ENCODE measurements at regions not wholly inside any gene's neighbourhood (a gene's known extent, or its start where the extent isn't known, plus 50 kb on each side); places are given as distances from the start of the nearest gene placed in this dataset.
"Not testable (repeated sequence)": the region's sequence is repeated elsewhere in the genome, so short reads cannot be mapped to it uniquely, and the experiment has no call there.

DNA sequence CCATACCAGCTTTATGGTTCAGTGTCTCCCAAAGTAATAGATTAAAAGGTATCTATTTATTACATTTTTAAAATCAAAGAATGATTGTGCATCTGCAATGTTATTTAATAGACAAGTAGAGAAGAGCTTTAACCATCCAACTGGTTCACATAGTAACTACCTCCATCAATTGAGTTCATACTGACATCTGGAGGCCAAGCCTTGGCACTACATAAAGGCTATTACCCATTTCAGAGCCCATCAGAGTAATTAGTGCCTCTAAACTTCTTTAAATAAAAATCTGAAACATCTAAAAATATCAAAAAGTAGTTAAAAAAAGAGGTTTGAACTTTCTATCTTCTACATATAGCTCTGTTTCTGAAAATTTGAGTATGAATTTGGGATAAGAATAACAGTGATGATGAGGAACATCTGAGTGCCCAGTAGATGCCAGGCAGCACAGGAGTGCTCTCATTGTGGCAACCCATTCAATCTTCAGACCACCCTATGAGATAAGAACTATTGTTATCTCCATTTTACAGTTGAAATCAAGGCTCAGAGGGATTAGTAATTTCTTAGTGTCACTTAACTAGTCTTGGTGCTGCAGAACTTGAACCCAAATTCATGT is 132.9 kb upstream of the DAAM1 start:
- H3K4me3 ChIP-seq = no peak overlapping the region
- H3K4me1 ChIP-seq (ENCODE audit: insufficient read depth) = no peaks in the 10 kb centered on the region
- peak in 2 of 5 donors; percentile 38 to 64 for DNase-seq
- no peak overlapping the region for H3K27ac ChIP-seq
- H3K27me3 ChIP-seq = no peaks in the 10 kb centered on the region
- no peaks in the 10 kb centered on the region for H3K36me3 ChIP-seq
- intact Hi-C loops (cut with DNase I) = loop anchor here in 1 of 4 donors (10.0 kb wide), 1 partner anchor 551 kb away; no protein-coding TSS in a partner anchor
- no peaks in the 10 kb centered on the region for H3K9me3 ChIP-seq
- no peak for TF ChIP-seq POLR2A (IDR thresholded peaks at IDR 0.05)
- TF ChIP-seq, protein P1, sequence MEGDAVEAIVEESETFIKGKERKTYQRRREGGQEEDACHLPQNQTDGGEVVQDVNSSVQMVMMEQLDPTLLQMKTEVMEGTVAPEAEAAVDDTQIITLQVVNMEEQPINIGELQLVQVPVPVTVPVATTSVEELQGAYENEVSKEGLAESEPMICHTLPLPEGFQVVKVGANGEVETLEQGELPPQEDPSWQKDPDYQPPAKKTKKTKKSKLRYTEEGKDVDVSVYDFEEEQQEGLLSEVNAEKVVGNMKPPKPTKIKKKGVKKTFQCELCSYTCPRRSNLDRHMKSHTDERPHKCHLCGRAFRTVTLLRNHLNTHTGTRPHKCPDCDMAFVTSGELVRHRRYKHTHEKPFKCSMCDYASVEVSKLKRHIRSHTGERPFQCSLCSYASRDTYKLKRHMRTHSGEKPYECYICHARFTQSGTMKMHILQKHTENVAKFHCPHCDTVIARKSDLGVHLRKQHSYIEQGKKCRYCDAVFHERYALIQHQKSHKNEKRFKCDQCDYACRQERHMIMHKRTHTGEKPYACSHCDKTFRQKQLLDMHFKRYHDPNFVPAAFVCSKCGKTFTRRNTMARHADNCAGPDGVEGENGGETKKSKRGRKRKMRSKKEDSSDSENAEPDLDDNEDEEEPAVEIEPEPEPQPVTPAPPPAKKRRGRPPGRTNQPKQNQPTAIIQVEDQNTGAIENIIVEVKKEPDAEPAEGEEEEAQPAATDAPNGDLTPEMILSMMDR (IDR thresholded peaks at IDR 0.05) = peak in 2 of 3 donors; percentile 64 to 73

DNA sequence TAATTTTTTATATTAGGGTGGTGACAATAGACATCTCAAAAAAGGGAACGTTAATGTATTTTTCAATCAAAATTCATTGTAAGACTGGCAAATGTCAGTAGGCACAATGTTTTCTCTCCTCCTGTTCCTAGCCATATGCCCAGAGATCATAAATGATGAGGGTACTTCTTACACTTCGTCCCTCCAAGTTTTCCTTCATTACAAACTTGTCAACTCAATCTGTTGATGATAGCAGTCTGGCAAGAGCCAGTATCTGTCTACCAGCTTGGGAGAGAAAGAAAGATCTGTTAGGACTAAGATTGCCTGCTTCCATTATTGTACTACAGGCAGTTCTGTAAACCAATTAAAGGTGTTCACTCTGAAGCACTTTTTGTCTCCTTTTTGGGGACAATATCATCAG is 130.9 kb upstream of the DAAM1 start:
- DNase-seq = no peak
- TF ChIP-seq, protein P1 (IDR thresholded peaks at IDR 0.05) = no peak
- no peak for TF ChIP-seq POLR2A (IDR thresholded peaks at IDR 0.05)
- no peak for TF ChIP-seq EP300 (IDR thresholded peaks at IDR 0.05)
- Histone ChIP-seq H3K36me3 (no peaks in the 10 kb centered on the region), H3K4me1 (ENCODE audit: insufficient read depth) (no peaks in the 10 kb centered on the region), H3K9me3 (no peaks in the 10 kb centered on the region), H3K4me3 (no peak overlapping the region), H3K27me3 (no peaks in the 10 kb centered on the region), H3K27ac (no peak overlapping the region)
- intact Hi-C loops (cut with DNase I) = loop anchor here in 1 of 4 donors (10.0 kb wide), 1 partner anchor 553 kb away; no protein-coding TSS in a partner anchor
- 65 to 80% (median 74%) methylated on average over 2 of the region's 2 CpGs for WGBS, 3 donors

DNA sequence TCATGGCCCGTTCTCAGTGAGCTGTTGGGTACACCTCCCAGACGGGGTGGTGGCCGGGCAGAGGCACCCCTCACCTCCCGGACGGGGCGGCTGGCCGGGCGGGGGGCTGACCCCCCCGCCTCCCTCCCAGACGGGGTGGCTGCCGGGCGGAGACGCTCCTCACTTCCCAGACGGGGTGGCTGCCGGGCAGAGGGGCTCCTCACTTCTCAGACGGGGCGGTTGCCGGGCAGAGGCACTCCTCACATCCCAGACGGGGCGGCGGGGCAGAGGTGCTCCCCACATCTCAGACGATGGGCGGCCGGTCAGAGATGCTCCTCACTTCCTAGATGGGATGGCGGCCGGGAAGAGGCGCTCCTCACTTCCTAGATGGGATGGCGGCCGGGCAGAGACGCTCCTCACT is 129.7 kb upstream of the DAAM1 start:
- H3K27me3 ChIP-seq; H3K27ac ChIP-seq; H3K36me3 ChIP-seq; H3K4me1 ChIP-seq (ENCODE audit: insufficient read depth); H3K9me3 ChIP-seq; DNase-seq; H3K4me3 ChIP-seq: not testable (repeated sequence)
- intact Hi-C loops (cut with DNase I) = loop anchor here in 1 of 4 donors (10.0 kb wide), 1 partner anchor 554 kb away; no protein-coding TSS in a partner anchor
- 93 to 96% (median 94%) methylated on average over 27 to 29 of the region's 30 CpGs for WGBS, 3 donors

DNA sequence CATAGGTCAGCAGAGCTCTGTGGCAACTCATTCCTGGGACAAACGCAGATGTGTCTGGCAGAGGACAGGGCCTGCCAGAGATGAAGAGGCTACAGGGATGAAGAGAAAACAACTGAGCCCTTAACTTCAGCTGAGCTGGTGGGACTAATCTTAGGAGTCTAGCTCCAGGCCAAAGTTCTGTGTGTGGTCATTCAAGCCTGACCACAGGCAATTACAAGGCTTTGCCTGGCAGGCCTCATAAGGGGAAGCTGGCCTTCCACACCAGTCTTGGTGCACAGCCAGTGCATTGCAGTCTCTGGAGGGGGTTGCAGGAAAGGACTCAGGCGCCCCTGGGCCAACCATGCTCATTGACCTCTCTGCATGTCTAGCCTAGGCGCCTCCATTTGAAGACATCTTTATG is 127.6 kb upstream of the DAAM1 start:
- H3K9me3 ChIP-seq = no peaks in the 10 kb centered on the region

DNA sequence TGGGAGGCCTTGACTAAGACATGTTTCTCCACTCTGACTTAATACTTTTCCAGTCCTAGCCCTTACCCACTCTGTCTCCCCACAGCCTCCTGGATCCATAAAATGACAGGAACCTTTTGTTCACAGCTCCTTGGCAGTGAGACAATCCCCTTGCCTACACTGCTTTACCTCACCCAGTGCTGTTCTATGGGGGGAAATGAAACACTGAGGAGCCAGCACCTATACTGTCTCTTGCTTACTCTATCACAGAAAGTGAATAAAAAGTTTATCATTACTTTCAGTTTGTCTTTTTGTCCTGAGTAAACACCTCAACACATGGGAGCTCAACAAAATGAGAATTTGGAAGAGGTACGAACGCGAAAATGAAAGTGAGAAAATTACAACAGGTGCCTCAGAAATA is 127.2 kb upstream of the DAAM1 start:
- H3K27ac ChIP-seq = no peak overlapping the region
- H3K9me3 ChIP-seq = no peaks in the 10 kb centered on the region
- TF ChIP-seq, protein P1 (IDR thresholded peaks at IDR 0.05) = no peak
- TF ChIP-seq EP300 (IDR thresholded peaks at IDR 0.05) (no peak), POLR2A (IDR thresholded peaks at IDR 0.05) (no peak)
- H3K4me1 ChIP-seq (ENCODE audit: insufficient read depth) = no peaks in the 10 kb centered on the region
- no peak for DNase-seq
- 61 to 76% (median 66%) methylated on average over 3 of the region's 3 CpGs for WGBS, 3 donors
- no peak overlapping the region for H3K4me3 ChIP-seq
- no peaks in the 10 kb centered on the region for H3K36me3 ChIP-seq
- no peaks in the 10 kb centered on the region for H3K27me3 ChIP-seq
- intact Hi-C loops (cut with DNase I) = loop anchor here in 1 of 4 donors (10.0 kb wide), 1 partner anchor 566 kb away; no protein-coding TSS in a partner anchor

More for the DNA sequence above, 127.6 kb upstream of the DAAM1 start:
- Histone ChIP-seq H3K4me1 (ENCODE audit: insufficient read depth) (no peaks in the 10 kb centered on the region), H3K27ac (no peak overlapping the region), H3K36me3 (no peaks in the 10 kb centered on the region), H3K4me3 (no peak overlapping the region), H3K27me3 (no peaks in the 10 kb centered on the region)
- WGBS, 3 donors = 82 to 94% (median 86%) methylated on average over 3 of the region's 3 CpGs
- no peak for DNase-seq
- intact Hi-C loops (cut with DNase I) = loop anchor here in 1 of 4 donors (10.0 kb wide), 1 partner anchor 566 kb away; no protein-coding TSS in a partner anchor
- TF ChIP-seq, protein P1 (IDR thresholded peaks at IDR 0.05) = no peak
- no peak for TF ChIP-seq EP300 (IDR thresholded peaks at IDR 0.05)
- no peak for TF ChIP-seq POLR2A (IDR thresholded peaks at IDR 0.05)
